Pons (tissue), 1 donor: ENCODE measurements at regions not wholly inside any gene's neighbourhood (a gene's known extent, or its start where the extent isn't known, plus 50 kb on each side); places are given as distances from the start of the nearest gene placed in this dataset.

Experiments used
- DNase-seq: peaks from one replicate; pipeline ENCODE4 v3.0.0-alpha.2; 2016; ENCODE audit warnings: low spot score

DNA sequence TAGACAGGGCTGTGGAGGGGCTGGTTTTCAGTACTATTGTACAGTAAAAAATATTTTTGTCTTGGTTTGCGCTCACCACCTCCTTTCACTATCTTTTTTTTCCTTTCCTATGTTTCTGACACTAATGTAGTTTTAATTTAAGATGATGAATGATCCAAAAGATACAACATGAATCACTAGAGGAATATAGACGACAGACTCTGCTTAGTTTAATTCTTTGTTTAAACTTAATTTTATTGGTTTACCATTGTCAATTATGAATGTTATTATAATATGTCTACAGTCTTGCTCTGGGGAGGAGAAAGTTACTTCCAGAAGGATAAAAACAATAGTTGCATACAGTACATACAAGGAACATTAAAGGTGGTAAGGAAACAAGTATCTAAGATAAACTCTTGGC lies 682.4 kb upstream of the ADGRL4 start:
- DNase-seq: no peak

- no peak for DNase-seq
Observed at GRCh38 chr1:79683420-79683819, 676.9 kb upstream of the ADGRL4 start.

DNA sequence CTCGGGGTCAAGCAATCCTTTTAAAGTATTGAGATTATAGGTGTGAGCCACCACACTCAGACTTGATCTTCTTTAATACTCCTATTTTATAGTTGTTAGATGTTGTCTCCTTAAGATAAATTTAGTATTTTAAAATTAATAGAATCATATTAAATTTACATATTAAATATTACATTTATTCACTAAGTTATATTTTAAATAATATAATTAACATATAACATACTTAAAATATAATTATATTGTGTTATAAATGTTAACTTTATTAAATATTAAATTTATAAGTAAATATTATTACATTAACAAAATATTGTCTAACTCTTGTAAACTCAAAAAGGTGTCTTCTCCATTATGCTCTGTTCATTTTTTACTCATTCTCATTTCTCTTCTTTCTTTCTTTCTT lies 675.9 kb upstream of the ADGRL4 start:
- DNase-seq: no peak

DNA sequence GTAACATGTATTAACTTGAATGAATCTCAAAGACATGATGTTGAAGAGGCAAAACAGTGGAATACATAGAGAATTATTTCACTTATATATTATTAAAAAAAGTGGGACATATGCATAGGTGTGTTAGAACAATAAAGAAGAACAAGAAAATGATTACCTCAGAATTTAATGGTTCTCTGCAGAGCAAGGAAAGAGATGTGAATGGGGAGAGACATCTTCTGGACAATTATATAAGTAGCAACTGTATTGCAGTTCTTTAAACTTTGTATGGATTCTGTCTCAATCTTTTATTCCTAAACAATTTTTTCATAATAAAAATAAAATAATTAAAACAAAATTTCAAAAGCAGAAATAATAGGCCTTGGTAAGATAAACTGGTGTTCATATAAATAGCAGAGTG lies 674.9 kb upstream of the ADGRL4 start:
- no peak for DNase-seq

DNA sequence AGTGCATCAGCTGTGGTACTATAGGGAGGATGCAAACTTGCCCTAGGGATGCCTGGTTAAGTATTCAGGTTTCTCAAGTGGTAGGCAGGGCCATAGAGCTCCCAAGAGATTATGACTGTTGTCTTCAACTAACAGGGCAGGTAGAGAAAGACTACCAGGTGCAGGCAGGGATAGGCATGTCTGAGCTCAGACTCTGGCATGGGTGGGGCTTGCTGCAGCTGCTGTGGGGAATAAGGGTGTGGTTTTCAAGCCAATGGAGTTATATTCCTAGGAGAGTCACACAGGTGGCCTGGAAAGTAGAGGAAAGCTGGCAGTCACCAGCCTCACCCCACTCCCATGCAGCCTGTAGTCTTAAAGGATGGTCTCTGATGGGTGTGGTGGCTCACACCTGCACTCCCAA lies 673.4 kb upstream of the ADGRL4 start:
- DNase-seq: no peak

DNA sequence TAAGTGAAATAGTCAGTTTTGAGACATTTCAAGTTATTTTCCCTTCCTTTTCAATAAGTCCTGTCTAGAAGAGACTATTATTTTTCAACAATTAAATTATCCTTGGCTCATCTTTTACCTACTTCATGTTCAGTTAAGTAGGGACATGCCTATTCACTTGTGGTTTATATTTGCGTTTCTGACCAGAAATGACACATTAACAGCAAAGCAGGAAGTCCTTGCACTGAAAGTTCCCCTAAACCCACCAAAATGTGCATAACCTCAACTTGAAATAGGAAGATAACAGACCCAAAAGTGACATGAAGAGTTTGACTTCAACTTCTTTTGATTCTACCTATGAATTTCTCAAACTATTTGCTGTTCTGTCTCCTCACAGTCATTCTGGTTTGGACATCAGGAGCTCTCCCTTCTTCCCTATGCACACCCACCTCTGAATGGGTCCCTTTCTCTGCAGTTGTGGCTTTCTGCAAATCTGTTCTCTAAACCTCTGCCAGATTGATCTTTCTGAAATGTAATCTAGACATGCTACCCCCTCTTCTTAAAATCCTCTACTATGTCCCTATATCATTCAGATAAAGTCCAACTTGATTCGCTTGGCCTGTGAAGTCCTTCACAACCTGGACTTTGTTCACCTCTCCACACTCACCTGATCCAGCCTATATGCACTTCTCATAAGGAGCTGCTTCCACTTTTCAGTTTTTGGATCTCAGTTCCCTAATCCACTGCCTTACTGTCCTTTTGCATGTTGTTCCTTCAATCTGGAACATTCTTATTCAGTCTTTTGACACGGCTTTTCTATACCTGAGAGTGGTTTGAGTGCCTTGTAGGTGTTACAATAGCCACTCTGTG lies 661.5 kb upstream of the ADGRL4 start:
- DNase-seq: no peak

GRCh38 chr1:79667166-79667565 lies 660.6 kb upstream of the ADGRL4 start:
- DNase-seq: no peak

- no peak for DNase-seq
Observed at GRCh38 chr1:79663916-79664315, 657.4 kb upstream of the ADGRL4 start.

DNA sequence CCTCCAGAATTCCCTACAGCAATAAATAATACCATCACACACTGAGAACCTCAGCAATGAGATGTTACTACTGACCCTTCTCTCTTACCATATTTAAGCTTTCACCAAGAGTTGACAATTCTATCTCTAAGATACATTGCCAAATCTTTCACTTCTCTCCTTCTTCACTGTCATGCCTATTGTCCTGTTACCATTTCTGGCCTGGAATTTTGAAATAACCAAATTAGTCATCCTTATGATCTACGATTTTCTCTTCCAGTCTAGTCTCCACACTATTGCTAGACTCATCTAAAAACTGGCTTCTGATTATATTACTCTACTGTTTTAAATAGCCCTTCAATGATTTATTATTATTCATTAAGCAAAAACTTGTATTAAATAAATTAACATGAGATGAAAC lies 656.1 kb upstream of the ADGRL4 start:
- no peak for DNase-seq

GRCh38 chr1:79660129-79660528 lies 653.6 kb upstream of the ADGRL4 start:
- no peak for DNase-seq

DNA sequence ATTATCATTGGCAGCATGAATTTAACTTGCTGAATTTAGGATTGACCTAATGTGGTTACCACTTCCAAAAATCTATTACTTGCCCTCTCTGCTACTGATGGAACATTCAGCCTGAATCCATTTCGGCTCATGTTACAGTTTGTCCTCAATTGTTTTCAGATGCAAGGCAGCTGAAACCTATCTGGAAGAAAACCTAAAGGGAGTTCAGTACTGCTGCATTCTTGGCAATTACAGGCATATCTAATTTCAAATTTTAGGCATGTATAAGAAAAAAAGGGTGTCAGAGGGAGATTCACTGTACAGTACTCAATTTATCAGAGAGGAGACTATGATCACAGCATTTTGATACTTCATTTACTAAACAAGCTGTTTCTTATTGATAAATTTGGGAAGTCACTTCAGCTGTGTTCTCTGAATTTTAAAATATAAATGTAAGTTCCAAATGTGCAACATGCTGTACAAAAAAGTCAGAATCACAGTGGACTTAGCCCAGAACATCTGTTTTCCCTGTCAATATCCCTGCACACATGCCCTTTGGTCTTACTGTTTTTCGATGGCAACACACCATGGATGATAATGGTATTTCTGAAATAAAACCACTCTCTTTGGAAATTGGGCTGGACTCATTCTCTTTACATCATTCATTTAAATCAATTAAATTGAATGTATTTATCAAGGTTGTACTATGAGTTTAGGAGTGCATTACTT lies 651.6 kb upstream of the ADGRL4 start:
- no peak for DNase-seq

GRCh38 chr1:79655876-79656275 lies 649.3 kb upstream of the ADGRL4 start:
- DNase-seq: no peak

- no peak for DNase-seq
Observed at GRCh38 chr1:79652426-79652825, 645.9 kb upstream of the ADGRL4 start.

GRCh38 chr1:79648126-79648525 lies 641.6 kb upstream of the ADGRL4 start:
- no peak for DNase-seq

DNA sequence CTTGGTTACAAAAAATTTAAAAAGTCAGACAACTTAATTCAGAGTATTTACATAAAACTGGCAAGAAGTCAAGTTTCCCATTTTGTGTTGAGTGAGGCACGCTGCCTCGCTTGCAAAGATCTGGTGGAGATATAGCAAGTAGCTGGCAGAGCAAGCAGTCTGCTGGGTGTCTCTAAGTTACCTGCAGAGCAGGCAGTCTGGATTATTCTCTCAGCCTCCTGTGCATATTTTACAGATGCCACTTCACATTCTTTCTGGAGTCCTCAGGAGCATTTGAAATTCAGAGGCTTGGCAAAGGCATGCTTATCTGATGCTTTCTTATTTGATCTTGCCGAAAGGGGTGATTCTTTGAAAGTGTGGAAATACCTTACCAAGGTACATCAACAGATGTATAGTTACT lies 640.4 kb upstream of the ADGRL4 start:
- DNase-seq: no peak

DNA sequence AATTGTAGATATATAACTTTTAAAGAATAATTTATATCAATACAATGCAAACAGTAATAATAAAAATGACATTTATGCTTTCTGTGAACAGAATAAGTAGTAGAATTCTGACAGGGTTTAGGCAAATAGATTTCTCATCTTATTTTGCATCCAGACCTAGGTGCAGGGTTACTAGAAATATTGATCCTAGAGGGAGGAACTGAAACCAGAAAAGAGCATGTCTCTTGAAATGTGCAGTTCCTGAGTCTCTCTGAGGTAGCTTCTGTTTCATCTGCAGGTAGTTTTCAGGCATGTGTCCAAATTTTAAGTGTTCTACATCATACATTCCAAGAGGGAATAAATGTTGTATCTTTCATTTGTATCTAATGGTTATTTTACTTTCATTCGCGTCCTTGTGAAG lies 631.9 kb upstream of the ADGRL4 start:
- no peak for DNase-seq

- DNase-seq: no peak
Observed at GRCh38 chr1:79633456-79633855, 626.9 kb upstream of the ADGRL4 start.

GRCh38 chr1:79629414-79629813 lies 622.9 kb upstream of the ADGRL4 start:
- DNase-seq: no peak

DNA sequence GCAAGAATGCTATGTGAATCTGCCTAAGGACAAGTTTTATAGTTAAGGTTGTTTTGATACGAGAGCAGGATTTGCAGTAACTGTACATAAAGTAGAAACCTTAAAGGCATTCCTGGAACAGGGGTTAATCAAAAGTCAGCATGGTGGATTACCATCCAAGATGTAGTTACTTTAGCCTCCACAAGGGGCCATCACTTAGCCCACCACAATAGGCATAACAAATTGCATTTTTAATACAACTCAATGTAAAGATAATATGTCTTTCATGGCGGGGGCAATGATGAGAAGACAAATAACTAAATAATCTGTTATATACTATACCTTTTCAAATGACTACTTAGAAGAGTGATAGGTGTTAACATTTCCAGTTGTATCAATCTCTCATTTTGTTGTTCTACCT lies 611.2 kb upstream of the ADGRL4 start:
- no peak for DNase-seq

DNA sequence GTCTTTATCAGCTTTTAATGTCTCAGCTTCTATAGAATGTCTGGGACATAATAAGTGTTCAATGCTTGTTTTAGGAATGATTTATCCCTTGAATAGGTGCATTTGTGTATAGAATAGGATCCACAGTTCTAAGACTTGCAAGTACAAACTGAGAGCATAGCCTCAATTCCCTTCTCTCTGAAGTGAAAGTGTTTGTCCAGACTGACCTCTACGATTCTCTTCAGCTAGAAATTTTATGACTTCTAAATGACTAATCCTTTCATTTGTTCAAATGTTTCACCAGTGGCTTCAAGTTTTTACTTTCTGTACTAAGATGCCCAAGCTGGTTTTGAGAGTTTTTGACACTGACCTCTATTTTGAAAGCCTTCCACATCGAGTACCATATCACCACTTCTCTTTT lies 608.2 kb upstream of the ADGRL4 start:
- no peak for DNase-seq

GRCh38 chr1:79614106-79614505 lies 607.6 kb upstream of the ADGRL4 start:
- no peak for DNase-seq

- no peak for DNase-seq
Observed at GRCh38 chr1:79613046-79613445, 606.5 kb upstream of the ADGRL4 start.

GRCh38 chr1:79604490-79605198 lies 598.1 kb upstream of the ADGRL4 start:
- DNase-seq: no peak
